HG03558 (cell line): ENCODE measurements at regions not wholly inside any gene's neighbourhood (a gene's known extent, or its start where the extent isn't known, plus 50 kb on each side); places are given as distances from the start of the nearest gene placed in this dataset.

ENCODE experiments used
- ATAC-seq: cut with Tn5 transposase; IDR thresholded peaks from one replicate; pipeline ENCODE4 v1.9.1; 2021; ENCODE audit warnings: moderate number of reproducible peaks; ENCODE audit not compliant: unreplicated experiment; ENCODE audit errors: extremely low read depth

- no peak for ATAC-seq
Measured at GRCh38 chr4:38189445-38189844, 229.2 kb downstream of the PTTG2 start.

- ATAC-seq, result no peak
Measured at GRCh38 chr4:38190717-38191178, 230.6 kb downstream of the PTTG2 start.

- no peak for ATAC-seq
Measured at GRCh38 chr4:38192516-38192915, 232.3 kb downstream of the PTTG2 start.

DNA sequence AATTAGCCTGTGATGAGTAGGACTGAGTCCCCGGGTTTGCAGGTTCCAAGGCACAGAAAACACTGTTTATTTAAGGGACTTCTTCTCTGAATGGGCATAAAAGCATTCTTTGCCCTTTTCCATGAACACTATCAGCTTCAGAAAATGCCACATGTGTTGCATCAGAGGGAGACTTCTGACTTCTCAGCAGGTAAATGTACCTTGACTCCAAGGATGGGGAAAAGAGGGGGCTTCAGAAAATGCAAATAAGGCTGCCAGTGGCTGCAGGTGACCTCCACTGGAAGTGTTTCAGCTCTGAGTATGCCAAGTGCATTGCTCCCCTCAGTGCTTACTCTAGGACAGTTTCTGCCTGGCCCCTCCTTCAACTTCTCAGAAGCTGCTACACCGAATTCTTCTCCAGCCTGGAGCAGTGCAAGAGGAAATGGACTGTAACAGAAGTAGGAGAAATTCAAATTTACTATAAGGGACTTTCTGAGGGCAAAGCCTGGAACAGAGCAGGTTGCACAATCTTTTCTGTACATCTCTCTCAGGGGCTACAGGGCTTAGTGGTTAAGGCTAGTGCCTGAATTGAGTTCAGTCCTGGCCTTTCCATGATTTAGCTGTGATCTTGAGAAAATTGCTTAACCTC lies 233.2 kb downstream of the PTTG2 start:
- ATAC-seq, result no peak

DNA sequence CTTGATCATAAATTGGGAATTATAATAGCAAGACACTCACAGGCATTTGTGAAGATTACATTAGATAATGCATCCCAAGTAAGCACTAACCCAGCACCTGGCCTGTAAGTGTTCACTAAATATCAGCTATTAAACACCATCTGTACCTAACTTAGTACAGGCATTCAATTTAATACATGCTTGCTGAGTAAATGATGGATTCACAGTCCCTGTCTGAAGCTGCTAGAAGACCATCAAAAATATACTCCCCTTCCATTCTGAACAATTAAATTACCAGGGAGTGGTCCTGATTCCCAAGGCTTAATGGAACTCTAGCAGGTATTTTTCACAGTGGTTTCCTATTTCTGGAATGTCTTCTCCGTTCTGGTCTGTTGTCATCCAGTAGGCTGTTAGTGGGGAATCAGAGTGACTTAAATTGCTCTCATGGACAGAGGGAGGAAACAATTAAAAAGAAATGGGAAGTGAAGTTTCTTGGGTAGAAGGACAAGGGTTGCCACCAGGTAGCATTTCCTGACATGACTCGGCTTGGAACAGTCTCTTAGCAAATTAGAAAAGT lies 233.9 kb downstream of the PTTG2 start:
- ATAC-seq, result no peak

DNA sequence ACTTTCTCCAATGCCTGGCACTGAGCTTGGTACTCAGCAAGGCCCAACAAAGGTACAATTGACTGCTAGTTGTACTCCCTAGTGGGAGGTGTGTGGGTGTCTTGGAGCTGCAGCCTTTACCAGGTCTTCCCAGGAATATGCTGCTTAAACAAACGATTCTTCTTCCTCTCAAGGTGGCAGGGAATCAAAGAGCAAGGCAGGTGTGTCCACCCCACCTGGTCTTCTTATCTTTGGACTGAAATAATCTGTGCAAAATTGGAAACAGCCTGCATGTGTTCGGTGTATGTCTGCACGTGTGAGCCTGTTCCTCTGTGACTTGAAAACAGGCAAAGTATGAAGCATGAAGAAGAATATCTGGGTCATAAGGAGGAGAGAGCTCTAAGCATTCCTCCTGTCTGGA lies 235.3 kb downstream of the PTTG2 start:
- no peak for ATAC-seq

DNA sequence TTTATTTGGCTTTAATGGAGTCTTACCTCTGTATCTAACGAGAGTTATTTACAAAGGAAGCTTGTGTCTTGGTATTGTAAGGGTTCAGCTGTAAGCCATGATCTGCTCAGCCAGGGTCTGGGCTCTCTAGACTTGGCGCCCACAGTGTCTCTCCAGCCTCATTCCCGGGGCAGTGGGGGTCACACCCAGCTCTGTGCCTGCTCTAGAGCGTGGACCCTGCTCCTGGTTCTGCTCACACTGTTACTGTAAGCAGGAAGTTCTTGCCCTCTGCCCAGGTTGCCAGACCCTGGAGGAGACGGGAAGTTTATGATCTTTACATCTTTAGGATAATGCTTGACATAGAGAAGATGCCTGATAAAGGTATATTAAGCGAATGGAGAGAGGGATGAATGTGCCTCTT lies 235.7 kb downstream of the PTTG2 start:
- ATAC-seq, result no peak

DNA sequence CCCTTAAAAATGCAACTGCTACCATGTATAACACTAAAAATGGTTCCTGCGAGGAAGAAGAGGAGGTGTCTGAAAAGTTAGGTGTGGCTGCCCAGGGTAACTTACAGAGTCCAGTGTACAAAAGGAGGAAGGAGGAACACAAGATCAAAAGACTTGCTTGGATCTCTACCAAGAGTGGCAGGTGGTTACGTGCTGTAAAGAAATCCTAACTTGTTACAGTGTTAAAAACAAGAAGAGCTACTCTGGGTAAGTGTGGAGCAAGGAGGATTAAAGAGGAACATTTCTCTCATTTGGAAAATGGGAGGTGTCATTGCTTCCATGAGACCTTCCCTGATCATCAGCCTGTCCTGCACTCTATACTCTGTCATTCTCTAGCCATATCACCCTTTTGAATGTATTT lies 242.0 kb downstream of the PTTG2 start:
- ATAC-seq, result no peak

GRCh38 chr4:38203609-38204008 lies 243.4 kb downstream of the PTTG2 start:
- no peak for ATAC-seq

GRCh38 chr4:38204339-38205035 lies 244.3 kb downstream of the PTTG2 start:
- no peak for ATAC-seq

GRCh38 chr4:38205261-38205660 lies 245.1 kb downstream of the PTTG2 start:
- no peak for ATAC-seq

DNA sequence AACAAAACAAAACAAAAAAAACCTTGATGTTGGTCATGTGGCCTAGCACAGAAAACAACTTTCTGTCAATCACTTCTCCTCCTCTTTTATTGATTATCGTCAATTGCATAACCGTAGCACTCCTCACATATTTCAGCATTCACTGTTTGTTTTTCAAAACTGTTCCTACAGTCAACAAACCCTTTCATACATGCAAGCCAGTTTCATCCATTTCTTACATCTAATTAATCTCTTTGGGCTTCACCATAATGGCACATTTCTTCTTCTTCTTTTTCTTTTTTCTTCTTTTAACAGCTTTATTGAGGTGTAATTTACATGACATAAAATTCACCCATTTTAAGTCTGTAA lies 246.9 kb downstream of the PTTG2 start:
- ATAC-seq, result no peak

DNA sequence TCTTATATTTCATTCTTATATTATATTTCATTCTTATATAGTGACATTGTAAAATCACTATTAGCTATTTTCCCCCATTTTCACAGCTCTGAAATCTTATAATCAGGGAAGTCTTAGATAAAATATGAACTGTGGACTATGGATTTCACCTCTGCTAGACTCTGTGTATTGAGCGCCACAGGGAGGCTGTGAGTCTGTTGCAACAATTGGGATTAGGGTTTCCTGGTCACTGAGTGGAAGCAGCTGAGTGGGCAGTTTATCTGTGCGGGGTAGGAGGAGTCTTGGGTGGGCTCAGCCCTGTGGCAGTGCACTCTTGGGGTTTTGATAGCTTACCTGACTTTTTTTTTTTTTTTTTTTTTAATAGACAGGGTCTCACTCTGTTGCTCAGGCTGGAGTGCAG lies 249.5 kb downstream of the PTTG2 start:
- ATAC-seq, result no peak

DNA sequence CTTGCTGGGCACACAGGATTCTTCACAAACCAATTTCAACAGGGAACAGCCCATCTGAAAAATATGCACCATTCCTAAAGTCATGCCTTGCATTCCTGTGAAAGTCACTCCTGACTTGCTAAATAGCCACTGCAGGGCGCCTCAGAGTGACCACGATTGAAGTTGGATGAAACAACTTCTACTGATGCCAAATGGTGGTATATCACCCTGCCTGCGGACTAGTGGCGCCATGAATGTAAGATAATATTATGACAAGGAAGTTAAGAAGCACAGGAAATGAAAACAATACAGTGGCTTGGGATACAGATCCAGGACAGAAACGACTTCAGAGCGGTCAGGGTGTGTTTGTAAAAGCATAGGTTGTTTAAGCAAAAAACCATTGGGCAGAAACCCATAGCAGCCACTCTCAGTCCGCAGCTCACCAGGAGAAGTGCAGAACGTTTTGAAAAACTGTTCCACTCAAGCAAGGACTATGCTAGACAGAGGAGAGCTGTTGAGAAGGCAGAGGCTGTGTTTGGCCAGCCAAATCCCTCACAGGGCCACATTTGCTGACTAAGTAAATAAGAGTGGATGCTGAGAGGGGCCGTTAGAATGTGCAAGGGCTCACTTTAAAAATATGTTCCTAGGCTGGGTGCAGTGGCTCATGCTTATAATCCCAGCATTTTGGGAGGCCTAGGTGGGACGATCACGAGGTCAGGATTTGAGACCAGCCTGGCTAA lies 250.4 kb downstream of the PTTG2 start:
- no peak for ATAC-seq

DNA sequence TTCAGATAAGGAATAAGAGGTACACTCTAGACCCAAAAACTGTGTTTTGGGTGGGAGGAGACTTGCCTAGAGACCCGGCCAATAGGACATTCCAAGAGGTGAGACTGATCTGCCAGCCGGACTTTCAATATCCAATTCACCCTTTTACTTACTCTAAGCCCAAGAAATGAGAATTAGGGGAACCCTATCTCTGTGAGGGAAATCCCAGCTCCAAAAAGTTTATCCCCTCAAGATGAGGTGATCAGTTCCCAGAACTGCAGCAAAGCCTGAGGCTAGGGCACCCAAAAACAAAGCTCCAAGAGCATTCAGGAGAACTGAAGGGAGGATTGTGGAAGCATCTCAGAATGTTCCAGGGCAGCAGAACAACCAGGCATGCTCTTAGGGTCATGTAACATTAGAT lies 251.7 kb downstream of the PTTG2 start:
- no peak for ATAC-seq

DNA sequence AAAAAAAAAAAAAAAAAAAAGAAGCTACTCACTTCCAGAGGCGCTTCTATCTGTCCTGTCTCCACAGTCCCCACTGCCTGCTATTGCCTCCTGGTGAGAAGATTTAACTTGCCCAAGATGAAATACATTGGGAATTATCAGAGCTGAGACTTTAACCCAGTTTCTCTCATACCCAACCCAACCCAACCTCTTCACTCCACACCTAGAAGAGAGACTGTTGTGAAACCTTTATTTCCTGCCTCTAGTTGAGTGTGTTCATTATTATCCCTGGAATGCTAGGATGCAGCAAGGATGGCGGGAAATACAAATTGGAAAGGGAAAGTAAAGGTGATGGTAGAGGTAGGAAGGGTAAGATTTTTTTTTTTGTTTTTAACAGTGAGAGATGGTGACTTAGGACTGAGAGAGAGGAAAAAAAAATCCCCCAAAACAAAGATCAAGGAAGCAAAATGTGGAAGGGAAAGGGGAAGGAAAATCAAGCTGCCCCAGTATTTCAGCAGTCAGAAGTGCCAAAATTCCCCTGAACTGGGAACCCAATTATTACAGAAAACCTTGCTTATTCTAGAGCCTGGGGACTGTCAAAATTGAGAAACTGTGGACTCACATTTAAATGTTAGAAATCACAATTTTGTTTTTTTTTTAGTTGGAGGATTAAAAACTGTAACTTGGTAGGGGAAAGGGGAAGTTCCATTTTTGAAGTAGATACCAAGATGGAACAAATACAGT lies 253.0 kb downstream of the PTTG2 start:
- no peak for ATAC-seq

- ATAC-seq, result no peak
Measured at GRCh38 chr4:38222892-38223291, 262.7 kb downstream of the PTTG2 start.

- ATAC-seq, result no peak
Measured at GRCh38 chr4:38223306-38223705, 263.1 kb downstream of the PTTG2 start.

DNA sequence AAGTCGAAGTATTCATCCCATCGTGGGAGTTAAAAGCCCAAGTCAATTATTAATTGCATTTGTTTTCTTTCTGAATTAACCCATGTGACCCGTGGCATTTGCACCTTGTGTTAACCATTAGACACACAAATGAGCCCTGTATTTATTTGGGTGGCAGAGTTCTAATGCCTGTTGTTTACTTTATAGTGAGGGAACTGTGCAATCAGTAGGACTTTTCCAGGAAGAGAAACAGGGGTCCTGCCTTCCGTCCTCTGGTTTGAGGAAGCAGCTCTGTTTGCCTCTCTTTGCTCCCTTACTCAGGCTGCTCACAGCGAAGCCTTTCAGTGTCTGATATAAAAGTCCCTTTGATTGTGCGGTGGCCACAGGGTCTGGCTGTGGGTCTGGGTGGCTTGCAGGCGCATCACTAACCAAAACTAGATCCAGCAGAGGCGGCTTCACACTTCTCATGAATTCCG lies 263.6 kb downstream of the PTTG2 start:
- no peak for ATAC-seq

DNA sequence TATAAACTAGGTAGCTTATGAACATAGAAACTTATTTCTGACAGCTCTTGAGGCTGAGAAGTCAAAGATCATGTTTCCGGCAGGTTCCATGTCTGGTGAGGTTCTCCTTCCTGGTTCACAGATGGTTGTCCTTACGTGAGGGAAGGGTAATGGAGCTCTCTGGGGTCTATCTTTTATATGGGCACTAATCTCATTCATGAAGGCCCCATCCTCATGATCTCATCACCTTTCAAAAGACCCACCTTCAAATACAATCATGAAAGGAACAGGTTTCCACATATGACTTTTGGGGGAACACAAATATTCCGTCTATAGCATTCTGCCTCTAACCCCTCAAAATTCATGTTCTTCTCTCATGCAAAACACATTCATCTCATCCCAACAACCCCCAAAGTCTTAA lies 264.7 kb downstream of the PTTG2 start:
- ATAC-seq, result no peak

DNA sequence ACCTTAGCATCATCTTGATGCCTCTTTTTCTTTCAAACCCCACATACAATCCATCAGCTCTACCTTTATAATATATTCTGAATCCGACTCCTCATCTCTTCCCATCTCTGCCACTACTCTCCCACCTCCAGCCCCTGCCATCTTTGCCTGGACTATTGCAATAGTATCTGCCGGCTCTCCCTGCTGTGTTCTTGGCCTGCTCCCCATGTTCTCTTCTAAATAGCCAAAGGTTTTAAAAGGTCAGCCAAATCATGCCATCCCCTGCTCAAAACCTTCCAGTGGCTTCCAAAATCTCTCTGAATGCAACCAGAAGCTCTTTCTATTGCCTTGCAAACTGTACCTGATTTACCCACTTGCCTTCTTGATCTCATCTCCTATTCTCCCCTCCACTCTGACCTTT lies 266.0 kb downstream of the PTTG2 start:
- no peak for ATAC-seq
